Tibial nerve (tissue), 3 donors: ENCODE measurements at regions not wholly inside any gene's neighbourhood (a gene's known extent, or its start where the extent isn't known, plus 50 kb on each side); places are given as distances from the start of the nearest gene placed in this dataset.

Experiments
- EP300 ChIP-seq, 2 donors: sonication (generic); formaldehyde crosslinking; IDR thresholded peaks; one replicate each; pipeline ENCODE4 v1.6.1; 2017; ENCODE audit warnings: antibody characterized with exemption in 2 of 2, mild to moderate bottlenecking in 1 of 2
- POLR2A ChIP-seq, 2 donors: fragments of 450-650 bp; IDR thresholded peaks; one replicate each; pipeline ENCODE4 v1.6.1; 2017; ENCODE audit warnings: antibody characterized with exemption in 2 of 2, mild to moderate bottlenecking in 2 of 2, moderate library complexity in 2 of 2

DNA sequence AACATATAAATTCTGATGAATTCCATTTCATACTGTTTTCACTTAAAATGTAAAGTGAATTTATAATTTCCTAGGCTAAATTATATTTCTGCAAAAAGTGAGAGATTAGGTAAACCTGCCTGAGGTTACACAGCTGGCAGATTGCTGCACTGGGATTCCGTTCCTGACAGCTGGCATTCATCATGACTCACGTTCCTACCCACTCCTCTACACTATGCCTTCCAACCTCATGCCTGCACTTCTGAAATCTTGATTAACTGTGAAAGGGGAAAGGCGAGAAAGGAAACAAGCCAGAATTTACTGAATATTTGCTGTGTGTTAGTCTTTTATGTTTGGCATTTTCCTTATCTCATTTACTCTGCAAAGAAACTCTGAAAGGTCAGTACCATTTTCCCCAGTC lies 73.3 kb upstream of the MON1B start:
- TF ChIP-seq POLR2A (IDR thresholded peaks at IDR 0.05), result no peak
- no peak for TF ChIP-seq EP300 (IDR thresholded peaks at IDR 0.05)
